HUES6 (cell line): ENCODE measurements at regions not wholly inside any gene's neighbourhood (a gene's known extent, or its start where the extent isn't known, plus 50 kb on each side); places are given as distances from the start of the nearest gene placed in this dataset.
"Not testable (repeated sequence)": the region's sequence is repeated elsewhere in the genome, so short reads cannot be mapped to it uniquely, and the experiment has no call there.

Experiments
- H3K27ac ChIP-seq: 2 replicates; pipeline ENCODE4 v1.7.0; 2013; ENCODE audit warnings: low read depth, mild to moderate bottlenecking, low read length, inconsistent platforms
- H3K27me3 ChIP-seq: 2 replicates; pipeline ENCODE4 v1.6.1; 2013; ENCODE audit warnings: low read length; ENCODE audit not compliant: control insufficient read depth, insufficient read depth
- H3K36me3 ChIP-seq: 2 replicates; pipeline ENCODE4 v1.6.1; 2013; ENCODE audit warnings: low read length; ENCODE audit not compliant: control insufficient read depth, insufficient read depth
- H3K4me1 ChIP-seq: 2 replicates; pipeline ENCODE4 v1.6.1; 2013; ENCODE audit warnings: low read length; ENCODE audit not compliant: control insufficient read depth, insufficient read depth
- H3K4me3 ChIP-seq: 2 replicates; pipeline ENCODE4 v1.5.1; 2013; ENCODE audit warnings: low read depth, low read length
- H3K9ac ChIP-seq: one replicate; pipeline ENCODE4 v1.6.1; 2013; ENCODE audit warnings: mild to moderate bottlenecking, low read length
- H3K9me3 ChIP-seq: 2 replicates; pipeline ENCODE4 v1.6.1; 2013; ENCODE audit warnings: low read depth, low read length; ENCODE audit not compliant: control insufficient read depth, insufficient read depth

DNA sequence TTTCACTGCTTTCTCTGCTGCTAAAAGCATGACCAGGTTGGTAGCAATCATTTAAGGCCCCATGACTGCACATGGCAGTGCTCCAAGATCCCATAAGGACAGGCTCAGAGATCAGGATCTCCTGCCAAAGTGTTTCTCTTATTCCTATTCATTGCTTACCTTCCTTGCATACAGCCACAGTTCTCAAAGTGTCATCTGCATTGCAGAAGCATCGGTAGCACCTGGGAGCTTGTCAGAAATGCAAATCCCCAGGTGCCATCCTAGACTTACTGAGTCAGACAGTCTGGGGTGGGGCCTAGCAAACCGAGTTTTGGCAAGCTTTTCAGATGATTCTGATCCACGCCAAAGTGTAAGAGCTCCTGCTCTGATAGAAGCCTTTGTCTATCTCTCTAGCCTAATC, 489.0 kb upstream of the AUTS2 start:
- peaks cover 39% of the 10 kb centered on the region for H3K4me1 ChIP-seq
- H3K4me3 ChIP-seq, result no peak overlapping the region
- no peak overlapping the region for H3K9ac ChIP-seq
- H3K27me3 ChIP-seq, result no peaks in the 10 kb centered on the region
- H3K36me3 ChIP-seq, result no peaks in the 10 kb centered on the region
- no peak overlapping the region for H3K27ac ChIP-seq
- H3K9me3 ChIP-seq, result no peaks in the 10 kb centered on the region

DNA sequence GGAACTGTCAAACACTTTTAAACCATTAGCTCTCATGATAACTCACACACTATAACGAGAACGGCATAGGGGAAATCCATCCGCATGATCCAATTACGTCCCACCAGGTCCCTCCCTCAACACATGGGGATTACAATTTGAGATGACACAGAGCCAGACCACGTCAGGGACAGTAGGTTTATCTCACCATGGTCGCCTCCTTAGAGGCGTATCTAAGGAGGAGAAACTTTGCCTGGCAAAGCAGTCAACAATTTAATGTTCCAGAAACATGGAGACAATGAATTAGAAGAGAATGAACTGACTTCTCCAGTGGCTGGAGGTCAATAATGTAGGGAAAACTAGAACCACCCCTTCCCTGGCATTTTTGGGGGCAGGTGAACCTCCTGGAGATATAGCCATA, 488.4 kb upstream of the AUTS2 start:
- no peaks in the 10 kb centered on the region for H3K9me3 ChIP-seq
- no peaks in the 10 kb centered on the region for H3K36me3 ChIP-seq

DNA sequence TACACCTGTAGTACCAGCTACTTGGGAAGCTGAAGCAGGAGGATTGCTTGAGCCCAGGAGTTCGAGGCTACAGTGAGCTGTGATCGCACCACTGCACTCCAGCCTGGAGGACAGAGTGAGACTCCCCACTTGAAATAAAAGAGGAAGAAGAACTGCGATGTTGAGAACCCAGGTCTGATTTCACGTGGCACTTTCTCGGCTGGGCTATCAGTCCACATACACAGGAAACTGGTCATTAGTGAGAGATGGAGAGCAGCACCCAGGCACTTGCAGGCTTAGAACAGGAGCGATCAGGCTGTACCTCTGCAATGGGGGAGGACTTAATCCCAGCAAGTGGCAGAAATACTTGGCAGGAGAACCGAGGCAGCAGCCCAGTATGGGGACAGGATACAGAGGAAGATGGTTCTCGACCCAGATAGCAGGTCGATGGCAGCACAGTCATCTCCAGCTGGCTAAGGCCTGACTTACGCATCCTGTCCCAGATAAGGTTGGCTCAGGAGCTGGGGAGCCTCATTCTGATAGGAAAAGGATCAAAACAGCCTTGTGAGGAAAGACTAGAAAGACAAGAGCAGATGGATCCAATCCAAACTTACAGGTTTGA, 487.7 kb upstream of the AUTS2 start:
- H3K9me3 ChIP-seq, result no peaks in the 10 kb centered on the region
- H3K4me1 ChIP-seq, result peaks cover 26% of the 10 kb centered on the region
- no peaks in the 10 kb centered on the region for H3K36me3 ChIP-seq
- no peak overlapping the region for H3K9ac ChIP-seq
- no peak overlapping the region for H3K4me3 ChIP-seq
- H3K27ac ChIP-seq, result no peak overlapping the region
- no peaks in the 10 kb centered on the region for H3K27me3 ChIP-seq

More for the DNA sequence above, 488.4 kb upstream of the AUTS2 start:
- peaks cover 32% of the 10 kb centered on the region for H3K4me1 ChIP-seq
- H3K27ac ChIP-seq, result no peak overlapping the region
- H3K4me3 ChIP-seq, result no peak overlapping the region
- H3K9ac ChIP-seq, result no peak overlapping the region
- no peaks in the 10 kb centered on the region for H3K27me3 ChIP-seq

DNA sequence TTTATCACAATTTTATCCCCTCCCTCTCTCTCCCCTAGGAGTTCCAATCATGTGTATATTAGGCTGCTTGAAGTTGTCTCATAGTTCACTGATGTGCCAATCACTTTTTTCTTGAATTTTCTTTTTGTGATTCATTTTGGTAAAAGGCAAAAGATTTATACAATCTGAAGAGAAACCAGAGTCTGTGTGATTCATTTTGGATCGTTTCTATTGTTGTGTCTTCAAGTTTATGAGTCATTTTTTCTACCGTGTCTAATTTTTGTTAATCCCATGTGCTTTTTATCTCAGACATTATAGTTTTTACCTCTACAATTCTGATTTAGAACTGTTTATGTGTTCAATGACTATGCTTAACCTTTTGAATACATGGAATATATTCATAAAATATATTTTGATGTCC, 483.9 kb upstream of the AUTS2 start:
- Histone ChIP-seq H3K9ac (no peak overlapping the region), H3K27ac (no peak overlapping the region), H3K27me3 (no peaks in the 10 kb centered on the region), H3K9me3 (no peaks in the 10 kb centered on the region), H3K36me3 (no peaks in the 10 kb centered on the region), H3K4me1 (peaks cover 2% of the 10 kb centered on the region; the same call in 1 of the 2 replicates), H3K4me3 (no peak overlapping the region)

DNA sequence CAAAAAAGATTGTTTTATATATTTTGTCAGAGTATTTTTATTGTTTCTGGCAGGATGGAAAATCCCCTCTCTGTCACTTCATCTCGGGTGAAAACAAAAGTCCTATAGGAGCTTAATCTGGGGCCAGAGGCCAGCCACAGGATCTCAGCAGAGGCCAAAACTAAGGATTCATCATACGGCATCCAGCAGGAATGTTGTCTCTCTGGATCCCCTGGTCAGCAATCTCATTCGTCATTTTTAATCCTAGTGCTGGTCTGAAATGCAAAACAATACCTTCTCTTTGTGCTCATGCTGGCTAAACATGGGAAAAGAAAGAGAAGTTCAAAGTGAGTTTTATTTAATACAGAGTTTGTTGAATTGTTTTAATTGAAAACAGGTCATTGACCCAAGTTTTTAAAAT, 482.5 kb upstream of the AUTS2 start:
- no peaks in the 10 kb centered on the region for H3K27me3 ChIP-seq
- no peak overlapping the region for H3K4me3 ChIP-seq
- H3K9me3 ChIP-seq, result no peaks in the 10 kb centered on the region
- no peaks in the 10 kb centered on the region for H3K4me1 ChIP-seq
- H3K9ac ChIP-seq, result no peak overlapping the region
- H3K36me3 ChIP-seq, result no peaks in the 10 kb centered on the region
- no peak overlapping the region for H3K27ac ChIP-seq

DNA sequence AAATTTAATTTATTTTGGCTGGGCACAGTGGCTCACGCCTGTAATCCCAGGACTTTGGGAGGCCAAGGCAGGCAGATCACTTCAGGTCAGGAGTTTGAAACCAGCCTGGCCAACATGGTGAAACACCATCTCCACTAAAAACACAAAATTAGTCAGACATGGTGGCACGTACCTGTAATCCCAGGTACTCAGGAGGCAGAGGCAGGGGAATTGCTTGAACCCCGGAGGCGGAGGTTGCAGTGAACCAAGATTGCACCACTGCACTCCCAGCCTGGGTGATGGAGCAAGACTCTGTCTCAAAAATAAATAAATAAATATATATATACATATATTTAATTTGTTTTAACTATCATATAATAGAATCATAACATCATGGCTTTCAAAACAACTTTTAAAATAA, 482.1 kb upstream of the AUTS2 start:
- not testable (repeated sequence) for H3K27me3 ChIP-seq, H3K9ac ChIP-seq, H3K4me1 ChIP-seq, H3K9me3 ChIP-seq, H3K4me3 ChIP-seq, H3K27ac ChIP-seq, H3K36me3 ChIP-seq

DNA sequence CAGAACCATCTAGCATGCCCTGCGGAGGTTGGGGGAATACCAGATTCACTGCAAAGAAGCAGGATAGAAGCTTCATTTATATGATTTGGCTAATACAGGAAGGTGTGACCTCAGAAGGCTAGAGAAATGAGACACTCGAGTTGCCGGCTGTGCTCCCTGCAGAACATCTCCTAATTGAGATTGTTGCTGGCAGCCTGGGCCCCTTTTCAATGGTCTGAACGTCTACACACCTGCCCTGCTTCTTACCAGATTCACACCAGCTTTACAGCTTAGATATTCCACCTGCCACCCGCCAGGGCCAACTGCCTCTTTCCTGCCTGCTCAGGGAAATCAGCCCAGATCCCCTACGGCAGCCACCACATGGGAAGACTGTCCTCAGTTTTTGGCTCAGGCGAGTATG, 475.3 kb upstream of the AUTS2 start:
- no peaks in the 10 kb centered on the region for H3K27me3 ChIP-seq
- no peaks in the 10 kb centered on the region for H3K4me1 ChIP-seq

DNA sequence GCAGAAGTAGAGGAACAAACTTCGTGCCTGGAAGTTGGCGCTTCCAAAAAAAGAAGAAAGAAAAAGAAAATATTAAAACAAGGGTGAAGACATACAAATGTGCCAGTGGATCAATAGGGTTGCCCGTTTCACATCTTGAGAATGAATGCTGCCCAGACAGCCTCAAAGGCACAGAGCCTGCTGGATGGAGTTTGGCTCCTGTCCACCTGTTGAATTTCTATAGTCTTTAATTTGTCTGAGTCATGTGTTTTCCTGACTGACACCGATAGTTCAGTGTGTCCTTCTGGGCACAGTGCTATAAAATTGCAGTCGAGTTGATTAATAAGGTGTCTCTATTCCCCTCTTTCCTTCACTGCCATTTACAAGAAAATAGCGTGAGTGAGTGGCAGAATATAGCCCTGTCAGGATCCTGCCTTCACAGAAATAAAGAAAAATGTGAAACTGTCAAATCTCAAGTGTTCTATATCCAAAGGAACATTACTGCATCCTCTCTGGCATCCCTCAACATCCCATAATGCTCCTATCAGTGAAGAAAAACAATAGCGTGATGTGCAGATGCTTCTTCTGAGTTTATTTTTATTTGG, 471.3 kb upstream of the AUTS2 start:
- no peak overlapping the region for H3K27ac ChIP-seq

More for the DNA sequence above, 475.3 kb upstream of the AUTS2 start:
- no peak overlapping the region for H3K4me3 ChIP-seq
- H3K27ac ChIP-seq, result no peak overlapping the region
- H3K36me3 ChIP-seq, result no peaks in the 10 kb centered on the region
- no peak overlapping the region for H3K9ac ChIP-seq
- H3K9me3 ChIP-seq, result no peaks in the 10 kb centered on the region

DNA sequence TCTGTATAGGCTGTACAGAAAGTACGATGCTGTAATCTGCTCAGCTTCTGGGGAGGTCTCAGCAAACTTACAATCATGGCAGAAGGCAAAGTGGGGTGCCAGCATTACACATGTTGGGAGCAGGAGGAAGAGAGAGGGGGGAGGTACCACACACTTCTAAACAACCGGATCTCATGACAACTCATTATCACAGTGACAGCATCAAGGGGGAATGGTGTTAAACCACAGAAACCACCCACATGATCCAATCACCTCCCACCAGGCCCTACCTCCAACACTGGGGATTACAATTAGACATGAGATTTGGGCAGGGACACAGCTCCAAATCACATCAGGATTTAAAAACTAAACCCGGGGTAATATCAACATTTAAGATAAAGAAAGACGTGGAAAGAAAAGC, 468.8 kb upstream of the AUTS2 start:
- Histone ChIP-seq H3K9ac (no peak overlapping the region), H3K27ac (no peak overlapping the region), H3K9me3 (no peaks in the 10 kb centered on the region), H3K27me3 (peaks cover 8% of the 10 kb centered on the region; the same call in 1 of the 2 replicates), H3K4me3 (no peak overlapping the region), H3K36me3 (no peaks in the 10 kb centered on the region), H3K4me1 (no peaks in the 10 kb centered on the region)

More for the DNA sequence above, 471.3 kb upstream of the AUTS2 start:
- no peak overlapping the region for H3K9ac ChIP-seq
- H3K9me3 ChIP-seq, result no peaks in the 10 kb centered on the region
- no peaks in the 10 kb centered on the region for H3K36me3 ChIP-seq
- H3K4me3 ChIP-seq, result no peak overlapping the region
- H3K27me3 ChIP-seq, result no peaks in the 10 kb centered on the region
- no peaks in the 10 kb centered on the region for H3K4me1 ChIP-seq

DNA sequence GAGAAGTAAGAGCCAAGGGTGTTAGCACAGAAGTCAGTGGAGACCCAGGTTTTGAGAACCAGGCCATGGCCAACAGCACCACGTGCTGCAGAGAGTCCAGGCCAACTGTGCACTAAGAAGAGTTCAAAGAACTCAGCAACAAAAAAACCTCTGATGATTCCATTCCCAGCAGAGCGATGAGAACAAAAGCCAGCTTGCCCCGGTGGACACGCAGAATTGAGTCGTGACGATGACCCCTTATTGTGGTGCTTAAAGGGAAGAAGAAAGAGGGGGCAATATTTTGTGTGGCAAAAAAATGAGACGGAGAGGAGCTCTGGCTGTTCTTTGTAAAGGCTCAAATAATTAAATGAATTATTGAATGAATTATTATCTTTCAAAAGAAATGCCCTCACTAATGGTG, 468.3 kb upstream of the AUTS2 start:
- Histone ChIP-seq H3K27me3 (peaks cover 8% of the 10 kb centered on the region; the same call in 1 of the 2 replicates), H3K4me1 (no peaks in the 10 kb centered on the region), H3K36me3 (no peaks in the 10 kb centered on the region), H3K9me3 (no peaks in the 10 kb centered on the region), H3K27ac (no peak overlapping the region), H3K9ac (no peak overlapping the region), H3K4me3 (no peak overlapping the region)

DNA sequence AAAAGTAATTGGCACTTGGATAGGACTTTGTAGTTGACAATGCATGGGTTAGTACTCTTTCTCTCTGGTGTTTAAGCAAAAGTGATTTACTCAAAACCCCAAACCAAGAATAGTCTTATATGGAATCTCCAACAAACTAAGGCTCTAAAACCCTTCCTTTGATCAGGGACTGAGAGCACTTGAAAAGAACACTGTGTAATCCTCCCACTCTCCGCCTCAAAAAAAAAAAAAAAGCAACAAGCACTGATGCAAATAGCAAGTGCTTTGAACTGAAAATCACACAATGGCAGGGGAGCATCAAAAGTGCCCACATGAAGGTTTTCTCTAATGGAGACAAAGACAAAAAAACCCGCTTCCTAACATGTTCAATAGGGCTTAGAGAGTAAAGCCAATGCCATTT, 467.9 kb upstream of the AUTS2 start:
- Histone ChIP-seq H3K4me3 (no peak overlapping the region), H3K27me3 (peaks cover 8% of the 10 kb centered on the region; the same call in 1 of the 2 replicates), H3K27ac (no peak overlapping the region), H3K36me3 (no peaks in the 10 kb centered on the region), H3K4me1 (no peaks in the 10 kb centered on the region), H3K9me3 (no peaks in the 10 kb centered on the region), H3K9ac (no peak overlapping the region)
